OCI-LY1 (cell line): ENCODE measurements at regions not wholly inside any gene's neighbourhood (a gene's known extent, or its start where the extent isn't known, plus 50 kb on each side); places are given as distances from the start of the nearest gene placed in this dataset.

ENCODE experiments used
- H2AFZ ChIP-seq: fragments of 200-600 bp; sonication (generic), shearing (Covaris generic); 2 replicates; pipeline ENCODE4 v1.6.0; 2014; ENCODE audit warnings: antibody characterized with exemption, mild to moderate bottlenecking, low read length
- H3F3A ChIP-seq: fragments of 200-600 bp; sonication (generic), shearing (Covaris generic); 2 replicates; pipeline ENCODE4 v1.6.0; 2014; ENCODE audit warnings: mild to moderate bottlenecking, antibody characterized with exemption, low read length, moderate library complexity; ENCODE audit not compliant: insufficient read depth
- H3K27ac ChIP-seq: fragments of 200-600 bp; sonication (generic); 2 replicates; pipeline ENCODE4 v1.5.1; 2014; ENCODE audit warnings: low read length, mixed run types, mild to moderate bottlenecking, low read depth; ENCODE audit not compliant: poor library complexity, severe bottlenecking
- H3K27me3 ChIP-seq: fragments of 200-600 bp; sonication (generic); 2 replicates; pipeline ENCODE4 v1.6.0; 2014; ENCODE audit warnings: antibody characterized with exemption, mild to moderate bottlenecking, low read length, moderate library complexity; ENCODE audit not compliant: insufficient read depth
- H3K36me3 ChIP-seq: fragments of 200-600 bp; sonication (generic); 2 replicates; pipeline ENCODE4 v1.6.1; 2014; ENCODE audit warnings: mild to moderate bottlenecking, antibody characterized with exemption, low read length, moderate library complexity, mixed read lengths; ENCODE audit not compliant: insufficient read depth
- H3K4me1 ChIP-seq: fragments of 200-600 bp; sonication (generic); 2 replicates; pipeline ENCODE4 v1.5.1; 2014; ENCODE audit warnings: mild to moderate bottlenecking, low read length, moderate library complexity; ENCODE audit not compliant: insufficient read depth, severe bottlenecking
- H3K4me2 ChIP-seq: fragments of 200-600 bp; sonication (generic), shearing (Covaris generic); 2 replicates; pipeline ENCODE4 v1.6.1; 2014; ENCODE audit warnings: low read length
- H3K4me3 ChIP-seq: fragments of 200-600 bp; sonication (generic); 2 replicates; pipeline ENCODE4 v1.5.1; 2014; ENCODE audit warnings: low read length, low read depth, mild to moderate bottlenecking, mixed read lengths; ENCODE audit not compliant: poor library complexity, severe bottlenecking
- H3K79me2 ChIP-seq: fragments of 200-600 bp; shearing (Covaris generic); 2 replicates; pipeline ENCODE4 v1.6.1; 2016; ENCODE audit warnings: mixed run types, low read length, mixed read lengths; ENCODE audit not compliant: insufficient read depth
- H3K9ac ChIP-seq: fragments of 200-600 bp; sonication (generic), shearing (Covaris generic); 2 replicates; pipeline ENCODE4 v1.6.1; 2014; ENCODE audit warnings: mild to moderate bottlenecking, low read length, mixed read lengths
- H3K9me2 ChIP-seq: fragments of 200-600 bp; sonication (generic), shearing (Covaris generic); 2 replicates; pipeline ENCODE4 v1.6.1; 2014; ENCODE audit warnings: low read depth, mild to moderate bottlenecking, low read length, mixed read lengths
- H3K9me3 ChIP-seq: fragments of 200-600 bp; shearing (Covaris generic); 2 replicates; pipeline ENCODE4 v1.6.1; 2014; ENCODE audit warnings: low read length, mixed read lengths
- H4K20me1 ChIP-seq: fragments of 200-600 bp; sonication (generic), shearing (Covaris generic); 2 replicates; pipeline ENCODE4 v1.6.0; 2016; ENCODE audit warnings: mild to moderate bottlenecking, low read length; ENCODE audit not compliant: insufficient read depth
- CTCF ChIP-seq: fragments of 200-600 bp; sonication (generic), shearing (Covaris generic); IDR thresholded peaks from 2 replicates; pipeline ENCODE4 v1.5.1; 2017; ENCODE audit warnings: mild to moderate bottlenecking, antibody characterized with exemption, low read length, moderate library complexity, mixed read lengths
- EZH2 ChIP-seq: fragments of 200-600 bp; sonication (generic), shearing (Covaris generic); IDR thresholded peaks from 2 replicates; pipeline ENCODE4 v1.8.0; 2017; ENCODE audit warnings: borderline replicate concordance, mixed run types, mild to moderate bottlenecking, antibody characterized with exemption, low read length, moderate library complexity, mixed read lengths

- Histone ChIP-seq H3K4me2 (no peak overlapping the region), H3K79me2 (no peaks in the 10 kb centered on the region), H3K4me3 (no peak overlapping the region), H3K9me2 (peaks cover 4% of the 10 kb centered on the region; the same call in 1 of the 2 replicates), H3K4me1 (no peaks in the 10 kb centered on the region), H3K27ac (no peak overlapping the region), H2AFZ (no peak overlapping the region), H3K36me3 (no peaks in the 10 kb centered on the region), H3F3A (no peaks in the 10 kb centered on the region; the same call in 1 of the 2 replicates), H3K9me3 (no peaks in the 10 kb centered on the region), H3K9ac (no peak overlapping the region), H3K27me3 (no peaks in the 10 kb centered on the region), H4K20me1 (no peaks in the 10 kb centered on the region)
- TF ChIP-seq EZH2: no peak
- TF ChIP-seq CTCF: no peak
These were observed 200.2 kb upstream of the PABPC4L start for GRCh38 chr4:134401798-134402197.

- Histone ChIP-seq H4K20me1 (no peaks in the 10 kb centered on the region), H3K9me3 (no peaks in the 10 kb centered on the region), H3K9ac (no peak overlapping the region), H3K27ac (no peak overlapping the region), H3K4me2 (no peak overlapping the region), H3K4me3 (no peak overlapping the region), H2AFZ (no peak overlapping the region), H3K27me3 (no peaks in the 10 kb centered on the region), H3K9me2 (no peaks in the 10 kb centered on the region), H3K4me1 (peaks cover 8% of the 10 kb centered on the region), H3K79me2 (no peaks in the 10 kb centered on the region), H3K36me3 (no peaks in the 10 kb centered on the region), H3F3A (no peaks in the 10 kb centered on the region)
- TF ChIP-seq EZH2: no peak
- no peak for TF ChIP-seq CTCF
These were observed 192.0 kb upstream of the PABPC4L start for GRCh38 chr4:134393592-134393991.

GRCh38 chr4:134390319-134390718 lies 188.7 kb upstream of the PABPC4L start:
- Histone ChIP-seq H3K27ac (no peak overlapping the region), H2AFZ (no peak overlapping the region), H3K4me1 (peaks cover 20% of the 10 kb centered on the region), H3K79me2 (no peaks in the 10 kb centered on the region), H3K4me3 (no peak overlapping the region), H3K36me3 (no peaks in the 10 kb centered on the region), H3K4me2 (no peak overlapping the region), H4K20me1 (no peaks in the 10 kb centered on the region), H3F3A (no peaks in the 10 kb centered on the region), H3K9me3 (no peaks in the 10 kb centered on the region), H3K9ac (no peak overlapping the region), H3K27me3 (no peaks in the 10 kb centered on the region), H3K9me2 (no peaks in the 10 kb centered on the region)
- TF ChIP-seq CTCF (no peak), EZH2 (no peak)
